Liver (tissue), 8 donors: ENCODE measurements at regions not wholly inside any gene's neighbourhood (a gene's known extent, or its start where the extent isn't known, plus 50 kb on each side); places are given as distances from the start of the nearest gene placed in this dataset.

Source experiments
- DNase-seq: peaks from one replicate; pipeline ENCODE4 v3.0.0-alpha.2; 2017; ENCODE audit warnings: low spot score
- H3K27ac ChIP-seq, 2 donors: one replicate each; pipeline ENCODE4 v1.7.0; 2013; ENCODE audit warnings: inconsistent platforms in 2 of 2, low read length in 2 of 2, control low read depth in 1 of 2, low read depth in 1 of 2, mild to moderate bottlenecking in 1 of 2
- H3K27me3 ChIP-seq, 4 donors: one replicate each; pipeline versions ENCODE4 v1.6.1 to v1.7.0; 2013; ENCODE audit warnings: low read length in 3 of 4, inconsistent platforms in 1 of 4, mild to moderate bottlenecking in 1 of 4, moderate library complexity in 1 of 4; ENCODE audit not compliant: control insufficient read depth in 4 of 4, insufficient read depth in 4 of 4
- H3K36me3 ChIP-seq, 4 donors: one replicate each; pipeline versions ENCODE4 v1.6.1 to v1.7.0; 2013; ENCODE audit warnings: low read length in 3 of 4, mild to moderate bottlenecking in 3 of 4, low read depth in 1 of 4, moderate library complexity in 1 of 4; ENCODE audit not compliant: control insufficient read depth in 4 of 4, insufficient read depth in 3 of 4
- H3K4me1 ChIP-seq, 4 donors: one replicate each; pipeline versions ENCODE4 v1.6.1 to v1.7.0; 2013; ENCODE audit warnings: low read length in 3 of 4, mild to moderate bottlenecking in 3 of 4, moderate library complexity in 1 of 4; ENCODE audit not compliant: control insufficient read depth in 4 of 4, insufficient read depth in 4 of 4
- H3K4me3 ChIP-seq, 3 donors: one replicate each; pipeline versions ENCODE4 v1.6.1 to v1.7.0; 2013; ENCODE audit warnings: low read length in 3 of 3, control low read depth in 1 of 3, low read depth in 1 of 3, mild to moderate bottlenecking in 1 of 3
- H3K9ac ChIP-seq, 2 donors: one replicate each; pipeline ENCODE4 v1.7.0; 2013; ENCODE audit warnings: low read length in 2 of 2, mild to moderate bottlenecking in 2 of 2, moderate library complexity in 2 of 2, control low read depth in 1 of 2, low read depth in 1 of 2
- H3K9me3 ChIP-seq, 4 donors: one replicate each; pipeline versions ENCODE4 v1.6.1 to v1.7.0; 2013; ENCODE audit warnings: low read length in 3 of 4; ENCODE audit not compliant: control insufficient read depth in 4 of 4
- CTCF ChIP-seq: fragments of 150-350 bp; IDR thresholded peaks from 2 replicates; pipeline ENCODE4 v1.5.1; 2017; ENCODE audit warnings: improper control_type of control experiment, low read depth, low read length; ENCODE audit not compliant: missing input control
- EGR1 ChIP-seq, 2 donors: IDR thresholded peaks; 2 replicates each; pipeline ENCODE4 v1.6.1; 2016 to 2018; ENCODE audit warnings: antibody characterized with exemption in 2 of 2, low read depth in 2 of 2
- FOXA1 ChIP-seq: IDR thresholded peaks from 2 replicates; pipeline ENCODE4 v1.6.1; 2016; ENCODE audit warnings: antibody characterized with exemption
- FOXA2 ChIP-seq: IDR thresholded peaks from 2 replicates; pipeline ENCODE4 v1.6.1; 2016; ENCODE audit warnings: antibody characterized with exemption
- GABPA ChIP-seq, 2 donors: IDR thresholded peaks in 1 of 2; conservative IDR thresholded peaks in 1 of 2; 2 replicates each; pipeline ENCODE4 v1.6.1; 2016; ENCODE audit warnings: antibody characterized with exemption in 2 of 2, mild to moderate bottlenecking in 1 of 2, moderate library complexity in 1 of 2
- HNF4A ChIP-seq, 2 donors: conservative IDR thresholded peaks; 2 replicates each; pipeline ENCODE4 v1.6.1; 2016; ENCODE audit warnings: antibody characterized with exemption in 2 of 2, mild to moderate bottlenecking in 2 of 2
- HNF4G ChIP-seq: IDR thresholded peaks from 2 replicates; pipeline ENCODE4 v1.6.1; 2016; ENCODE audit warnings: antibody characterized with exemption
- JUND ChIP-seq, 2 donors: IDR thresholded peaks; 2 replicates each; pipeline ENCODE4 v1.6.1; 2016; ENCODE audit warnings: antibody characterized with exemption in 2 of 2
- RAD21 ChIP-seq, 2 donors: IDR thresholded peaks; 2 replicates each; pipeline ENCODE4 v1.6.1; 2016; ENCODE audit warnings: antibody characterized with exemption in 2 of 2, mild to moderate bottlenecking in 2 of 2
- REST ChIP-seq: IDR thresholded peaks from 2 replicates; pipeline ENCODE4 v1.6.1; 2016; ENCODE audit warnings: antibody characterized with exemption, mild to moderate bottlenecking
- SP1 ChIP-seq: IDR thresholded peaks from 2 replicates; pipeline ENCODE4 v1.6.1; 2018; ENCODE audit warnings: antibody characterized with exemption, mild to moderate bottlenecking
- YY1 ChIP-seq: IDR thresholded peaks from 2 replicates; pipeline ENCODE4 v1.6.1; 2016; ENCODE audit warnings: antibody characterized with exemption, mild to moderate bottlenecking
- ZBTB33 ChIP-seq: IDR thresholded peaks from 2 replicates; pipeline ENCODE4 v1.6.1; 2016; ENCODE audit warnings: antibody characterized with exemption
- WGBS: extraction: QIAGEN DNeasy Blood & Tissue Kit; methylation state at CpG from one replicate; pipeline ENCODE4 v1.1.7; 2013; 5-methylcytosine and 5-hydroxymethylcytosine counted together
- TF ChIP-seq, protein P1 (sequence below): IDR thresholded peaks from 2 replicates; pipeline ENCODE4 v1.6.1; 2016; ENCODE audit warnings: antibody characterized with exemption
- TF ChIP-seq, protein P2 (sequence below): IDR thresholded peaks from 2 replicates; pipeline ENCODE4 v1.6.1; 2016; ENCODE audit warnings: antibody characterized with exemption
- donor health status: healthy.
- donor health status: healthy.
- donor health status: healthy.
- donor health status: healthy.
- donor health status: healthy.

DNA sequence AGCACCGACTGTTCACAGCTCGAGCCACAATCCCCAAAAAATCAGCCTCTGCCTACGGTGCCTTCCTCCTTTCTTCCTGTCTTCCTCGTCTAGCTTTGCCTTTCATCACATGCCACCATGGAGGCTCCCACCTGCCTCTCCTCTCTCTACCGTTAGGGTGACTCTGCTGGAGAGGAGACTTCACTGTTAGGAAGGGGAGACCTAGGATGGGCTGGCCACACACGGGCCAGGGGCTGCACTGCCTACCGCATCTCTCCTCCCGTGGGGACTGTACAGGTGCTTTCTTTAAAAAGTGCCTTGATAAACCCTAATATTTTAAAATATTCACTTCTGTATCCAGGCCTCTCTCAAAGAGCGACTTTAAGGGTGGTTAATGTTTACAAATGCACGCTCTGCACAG lies 1104.7 kb downstream of the BCL11B start:
- Histone ChIP-seq H3K27me3 (peaks cover 0 to 4% (median 0%) of the 10 kb centered on the region in 4 donors), H3K9me3 (no peaks in the 10 kb centered on the region), H3K36me3 (no peaks in the 10 kb centered on the region), H3K9ac (no peak overlapping the region), H3K4me3 (no peak overlapping the region), H3K4me1 (no peaks in the 10 kb centered on the region), H3K27ac (no peak overlapping the region)
- TF ChIP-seq FOXA1 (no peak), EGR1 (IDR thresholded peaks at IDR 0.05; ENCODE audit: low read depth in 2 of 2) (no peak), RAD21 (IDR thresholded peaks at IDR 0.05) (no peak), GABPA (IDR thresholded peaks at IDR 0.05 in 1 of 2, conservative IDR thresholded peaks at IDR 0.05 in 1 of 2) (no peak), JUND (IDR thresholded peaks at IDR 0.05) (no peak), FOXA2 (no peak), CTCF (no peak), SP1 (no peak), HNF4A (conservative IDR thresholded peaks at IDR 0.05) (no peak), HNF4G (no peak), REST (no peak), ZBTB33 (no peak), YY1 (no peak)
- TF ChIP-seq, protein P1, sequence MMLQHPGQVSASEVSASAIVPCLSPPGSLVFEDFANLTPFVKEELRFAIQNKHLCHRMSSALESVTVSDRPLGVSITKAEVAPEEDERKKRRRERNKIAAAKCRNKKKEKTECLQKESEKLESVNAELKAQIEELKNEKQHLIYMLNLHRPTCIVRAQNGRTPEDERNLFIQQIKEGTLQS = no peak
- TF ChIP-seq, protein P2, sequence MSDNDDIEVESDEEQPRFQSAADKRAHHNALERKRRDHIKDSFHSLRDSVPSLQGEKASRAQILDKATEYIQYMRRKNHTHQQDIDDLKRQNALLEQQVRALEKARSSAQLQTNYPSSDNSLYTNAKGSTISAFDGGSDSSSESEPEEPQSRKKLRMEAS = no peak
- 83% methylated on average over 10 of the region's 10 CpGs for WGBS
- DNase-seq = no peak

GRCh38 chr14:98167705-98168104 lies 1104.3 kb downstream of the BCL11B start:
- Histone ChIP-seq H3K4me3 (no peak overlapping the region), H3K9me3 (no peaks in the 10 kb centered on the region), H3K9ac (no peak overlapping the region), H3K27me3 (peaks cover 0 to 4% (median 0%) of the 10 kb centered on the region in 4 donors), H3K27ac (no peak overlapping the region), H3K4me1 (no peaks in the 10 kb centered on the region), H3K36me3 (no peaks in the 10 kb centered on the region)
- 83% methylated on average over 15 of the region's 15 CpGs for WGBS
- TF ChIP-seq GABPA (IDR thresholded peaks at IDR 0.05 in 1 of 2, conservative IDR thresholded peaks at IDR 0.05 in 1 of 2) (no peak), FOXA2 (no peak), YY1 (no peak), CTCF (no peak)
- TF ChIP-seq, protein P2 = no peak
- DNase-seq = no peak
